K562 (cell line): ENCODE measurements at regions not wholly inside any gene's neighbourhood (a gene's known extent, or its start where the extent isn't known, plus 50 kb on each side); places are given as distances from the start of the nearest gene placed in this dataset.

ENCODE experiments used
- ATAC-seq: fragments of 200-7000 bp; cut with Tn5 transposase; 3 replicates; pipeline ENCODE4 v1.9.1; 2020; ENCODE audit warnings: moderate library complexity
- BruUV-seq: library from RNA; stranded (reverse); fragments of 400-500 nt; replicated peaks from 2 replicates; lab custom pipeline; 2021; lab: Mats Ljungman, UMichigan
- CTCF ChIA-PET: fragments of 300-600 bp; formaldehyde crosslinking; extraction: SDS; loops from one replicate; lab custom pipeline; 2021; ENCODE audit warnings: low intra/inter-chr PET ratio; lab: Yijun Ruan, JAX
- POLR2A ChIA-PET: fragments of 300-600, 350-650 bp; sonication (Branson Sonifier 250); formaldehyde crosslinking; extraction: SDS; loops from one replicate; lab custom pipeline; 2021; ENCODE audit warnings: antibody characterized with exemption, inconsistent platforms; lab: Yijun Ruan, JAX
- DNase-seq, 4 experiments: peaks; one replicate each; pipeline versions ENCODE4 v3.0.0 to v3.0.0-alpha.2; 2011 to 2018; ENCODE audit warnings: low spot score in 3 of 4, mixed read lengths in 3 of 4; ENCODE audit errors: extremely low read depth in 1 of 4
- FAIRE-seq: peaks from 2 replicates; lab custom pipeline; 2011; peaks lifted over from hg19 to GRCh38; lab: Jason Lieb, UNC
- H2AFZ ChIP-seq: 2 replicates; pipeline ENCODE4 v1.6.0; 2011; ENCODE audit warnings: low read depth, low read length, control low read depth, inconsistent platforms
- H3K27ac ChIP-seq: fragments of 200-600 bp; 3 replicates; pipeline ENCODE4 v1.8.0; 2011; ENCODE audit warnings: low read depth, mild to moderate bottlenecking, control low read depth, inconsistent platforms, low read length, moderate library complexity, mixed read lengths; ENCODE audit errors: extremely low read depth
- H3K27me3 ChIP-seq, 2 experiments: fragments of 300-600 bp in 1 of 2; 2 replicates in 1 of 2; 3 replicates in 1 of 2; pipeline versions ENCODE4 v1.6.0 to v1.8.0; 2011; ENCODE audit warnings: inconsistent platforms in 2 of 2, low read length in 2 of 2, mild to moderate bottlenecking in 1 of 2, mixed read lengths in 1 of 2, moderate library complexity in 1 of 2; ENCODE audit not compliant: control insufficient read depth in 2 of 2, insufficient read depth in 2 of 2
- H3K36me3 ChIP-seq: fragments of 300-600 bp; 3 replicates; pipeline ENCODE4 v1.8.0; 2011; ENCODE audit warnings: mild to moderate bottlenecking, low read length, inconsistent platforms; ENCODE audit not compliant: control insufficient read depth, insufficient read depth
- H3K4me1 ChIP-seq, 2 experiments: fragments of 200-600 bp in 1 of 2; replicated peaks in 1 of 2; 2 replicates in 1 of 2; 3 replicates in 1 of 2; pipeline versions ENCODE4 v1.5.1 to v1.8.0; 2011; ENCODE audit warnings: inconsistent platforms in 2 of 2, low read length in 2 of 2, mild to moderate bottlenecking in 1 of 2, mixed read lengths in 1 of 2, moderate library complexity in 1 of 2; ENCODE audit not compliant: control insufficient read depth in 2 of 2, insufficient read depth in 2 of 2
- H3K4me2 ChIP-seq: 2 replicates; pipeline ENCODE4 v1.6.1; 2011; ENCODE audit warnings: low read length, control low read depth, inconsistent platforms, mixed read lengths; ENCODE audit not compliant: insufficient read depth
- H3K4me3 ChIP-seq: fragments of 200-600 bp; sonication (generic), shearing (Covaris generic); 2 replicates; pipeline ENCODE4 v1.5.1; 2016; ENCODE audit warnings: control low read depth, inconsistent platforms
- H3K79me2 ChIP-seq: fragments of 200-600 bp; 3 replicates; pipeline ENCODE4 v1.8.0; 2011; ENCODE audit warnings: low read length, inconsistent platforms; ENCODE audit not compliant: control insufficient read depth, insufficient read depth
- H3K9ac ChIP-seq, 2 experiments: 2 replicates each; pipeline versions ENCODE4 v1.6.0 to v1.6.1; 2011; ENCODE audit warnings: low read depth in 2 of 2, low read length in 2 of 2, control low read depth in 1 of 2, inconsistent platforms in 1 of 2, mild to moderate bottlenecking in 1 of 2, mixed read lengths in 1 of 2; ENCODE audit not compliant: insufficient read depth in 1 of 2
- H3K9me1 ChIP-seq: one replicate; pipeline ENCODE4 v1.6.0; 2011; ENCODE audit warnings: inconsistent platforms, mild to moderate bottlenecking, low read length, moderate library complexity; ENCODE audit not compliant: control insufficient read depth, insufficient read depth
- H3K9me3 ChIP-seq: replicated peaks from 2 replicates; pipeline ENCODE4 v1.5.1; 2011; ENCODE audit warnings: low read depth, low read length, inconsistent platforms; ENCODE audit not compliant: control insufficient read depth, insufficient read depth
- H4K20me1 ChIP-seq: replicated peaks from 2 replicates; pipeline ENCODE4 v1.6.1; 2011; ENCODE audit warnings: low read length, inconsistent platforms, mixed read lengths; ENCODE audit not compliant: control insufficient read depth, insufficient read depth
- CHD1 ChIP-seq: fragments of 200-600 bp; sonication (generic); IDR thresholded peaks from one replicate; pipeline ENCODE4 v1.6.1; 2012; ENCODE audit warnings: mild to moderate bottlenecking, moderate library complexity, low read length, inconsistent platforms
- GTF2E2 ChIP-seq: fragments of 200-800 bp; sonication (Bioruptor generic); IDR thresholded peaks from 2 replicates; pipeline ENCODE4 v1.6.1; 2016; ENCODE audit warnings: missing genetic modification characterization, missing compliant biosample characterization
- HIVEP1 ChIP-seq: fragments of 250-450 bp; sonication (Bioruptor Pico); IDR thresholded peaks from 2 replicates; pipeline ENCODE4 v1.4.0; 2020; ENCODE audit warnings: mild to moderate bottlenecking
- ID3 ChIP-seq, 2 experiments: fragments of 250-450 bp in 1 of 2; fragments of 450-650 bp in 1 of 2; sonication (Bioruptor Pico) in 1 of 2; IDR thresholded peaks; 2 replicates each; pipeline versions ENCODE4 v1.6.1 to v1.8.0; 2016 to 2021; ENCODE audit warnings: mild to moderate bottlenecking in 2 of 2, moderate library complexity in 2 of 2, missing compliant biosample characterization in 1 of 2, missing genetic modification characterization in 1 of 2
- MCM7 ChIP-seq, 2 experiments: fragments of 450-650 bp; IDR thresholded peaks; 2 replicates each; pipeline ENCODE4 v1.6.1; 2016 to 2018
- OTX1 ChIP-seq: fragments of 450-650 bp; formaldehyde crosslinking; IDR thresholded peaks from 2 replicates; pipeline ENCODE4 v1.4.0; 2022; ENCODE audit warnings: mild to moderate bottlenecking
- SMC3 ChIP-seq: conservative IDR thresholded peaks from 2 replicates; pipeline ENCODE4 v1.6.1; 2011; ENCODE audit warnings: low read depth, low read length, improper control_type of control experiment; ENCODE audit not compliant: insufficient read depth
- TEAD4 ChIP-seq, 2 experiments: sonication (generic) in 1 of 2; formaldehyde crosslinking in 1 of 2; IDR thresholded peaks; 2 replicates each; pipeline versions ENCODE4 v1.6.1 to v1.8.0; 2012 to 2022; ENCODE audit warnings: borderline replicate concordance in 1 of 2, inconsistent platforms in 1 of 2, low read length in 1 of 2, mild to moderate bottlenecking in 1 of 2, missing genetic modification reagents in 1 of 2
- ZBTB9 ChIP-seq: fragments of 450-650 bp; formaldehyde crosslinking; IDR thresholded peaks from 2 replicates; pipeline ENCODE4 v1.4.0; 2020; ENCODE audit warnings: mild to moderate bottlenecking, moderate library complexity
- ZFP30 ChIP-seq: fragments of 250-450 bp; sonication (Bioruptor Pico); IDR thresholded peaks from 2 replicates; pipeline ENCODE4 v1.8.0; 2022; ENCODE audit warnings: moderate library complexity, mild to moderate bottlenecking, inconsistent platforms, borderline replicate concordance
- ZNF41 ChIP-seq: fragments of 250-450 bp; sonication (Bioruptor Pico); conservative IDR thresholded peaks from 2 replicates; pipeline ENCODE4 v1.4.0; 2020; ENCODE audit warnings: mild to moderate bottlenecking
- ZNF431 ChIP-seq: sonication (generic); formaldehyde crosslinking; IDR thresholded peaks from 2 replicates; pipeline ENCODE4 v1.8.0; 2022; ENCODE audit warnings: mild to moderate bottlenecking, missing genetic modification reagents
- ZNF668 ChIP-seq: fragments of 250-450 bp; sonication (Bioruptor Pico); IDR thresholded peaks from 2 replicates; pipeline ENCODE4 v1.8.0; 2022; ENCODE audit warnings: mild to moderate bottlenecking, inconsistent platforms
- WGBS: fragments of 100-300 bp; shearing (Covaris generic); methylation state at CpG from one replicate; pipeline ENCODE4 v1.1.6; 2016; ENCODE audit warnings: low coverage, mixed read lengths; ENCODE audit not compliant: insufficient coverage; ENCODE audit errors: missing lambda C conversion rate; 5-methylcytosine and 5-hydroxymethylcytosine counted together
- in situ Hi-C: fragments of 300-500 bp; cut with MboI; formaldehyde crosslinking; loops from 4 replicates; pipeline ENCODE4 v1.15.0; 2018; ENCODE audit warnings: inconsistent platforms, mixed read lengths
- intact Hi-C: fragments of 100-400 bp; cut with micrococcal nuclease; formaldehyde crosslinking; loops from 2 replicates; pipeline ENCODE4 v1.14.2; 2022
- TF ChIP-seq, protein P1 (sequence below), 2 experiments: IDR thresholded peaks in 1 of 2; conservative IDR thresholded peaks in 1 of 2; 2 replicates each; pipeline ENCODE4 v1.6.1; 2016; ENCODE audit warnings: low read depth in 2 of 2, mild to moderate bottlenecking in 1 of 2, missing compliant biosample characterization in 1 of 2, missing genetic modification characterization in 1 of 2, moderate library complexity in 1 of 2
- TF ChIP-seq, protein P2 (sequence below): fragments of 250-450 bp; sonication (Bioruptor Pico); IDR thresholded peaks from 2 replicates; pipeline ENCODE4 v1.5.0; 2021

GRCh38 chr12:43636725-43637463 lies 84.9 kb upstream of the ADAMTS20 start:
- 0% methylated on average over 1 of the region's 1 CpG for WGBS
- CTCF ChIA-PET = interaction anchor here (0.7 kb wide), 1 partner anchor 553 kb away, joined by 3 read pairs; no protein-coding TSS in a partner anchor

More at GRCh38 chr12:43636725-43637463, 84.9 kb upstream of the ADAMTS20 start:
- Histone ChIP-seq H3K36me3 (no peaks in the 10 kb centered on the region), H3K9ac (no peak overlapping the region), H4K20me1 (no peaks in the 10 kb centered on the region), H3K4me1 (no peaks in the 10 kb centered on the region), H3K79me2 (no peaks in the 10 kb centered on the region), H2AFZ (no peak overlapping the region), H3K27me3 (no peaks in the 10 kb centered on the region), H3K9me3 (no peaks in the 10 kb centered on the region), H3K4me2 (no peak overlapping the region), H3K9me1 (no peaks in the 10 kb centered on the region), H3K27ac (no peak overlapping the region), H3K4me3 (no peak overlapping the region)
- FAIRE-seq (no peak), ATAC-seq (no peak), DNase-seq (no peak)
- TF ChIP-seq CHD1 (no peak), TEAD4 (IDR thresholded peaks at IDR 0.05; ENCODE audit: low read length) (no peak), TEAD4 (CRISPR knock-in tag; IDR thresholded peaks at IDR 0.05; ENCODE audit: borderline replicate concordance) (no peak), OTX1 (CRISPR knock-in tag) (no peak), HIVEP1 (no peak), ZNF431 (CRISPR knock-in tag) (no peak), GTF2E2 (tag) (no peak), ZNF41 (CRISPR knock-in tag) (no peak), ZBTB9 (no peak), ID3 (CRISPR knock-in tag; IDR thresholded peaks at IDR 0.05) (no peak), ID3 (tag; IDR thresholded peaks at IDR 0.05) (no peak), ZNF668 (CRISPR knock-in tag) (no peak), SMC3 (no peak), ZFP30 (no peak), MCM7 (IDR thresholded peaks at IDR 0.05) (no peak)
- TF ChIP-seq, protein P1, sequence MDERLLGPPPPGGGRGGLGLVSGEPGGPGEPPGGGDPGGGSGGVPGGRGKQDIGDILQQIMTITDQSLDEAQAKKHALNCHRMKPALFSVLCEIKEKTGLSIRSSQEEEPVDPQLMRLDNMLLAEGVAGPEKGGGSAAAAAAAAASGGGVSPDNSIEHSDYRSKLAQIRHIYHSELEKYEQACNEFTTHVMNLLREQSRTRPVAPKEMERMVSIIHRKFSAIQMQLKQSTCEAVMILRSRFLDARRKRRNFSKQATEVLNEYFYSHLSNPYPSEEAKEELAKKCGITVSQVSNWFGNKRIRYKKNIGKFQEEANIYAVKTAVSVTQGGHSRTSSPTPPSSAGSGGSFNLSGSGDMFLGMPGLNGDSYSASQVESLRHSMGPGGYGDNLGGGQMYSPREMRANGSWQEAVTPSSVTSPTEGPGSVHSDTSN (CRISPR knock-in tag; IDR thresholded peaks at IDR 0.05; ENCODE audit: low read depth) = no peak
- TF ChIP-seq, protein P1 (tag; conservative IDR thresholded peaks at IDR 0.05; ENCODE audit: low read depth) = no peak
- TF ChIP-seq, protein P2, sequence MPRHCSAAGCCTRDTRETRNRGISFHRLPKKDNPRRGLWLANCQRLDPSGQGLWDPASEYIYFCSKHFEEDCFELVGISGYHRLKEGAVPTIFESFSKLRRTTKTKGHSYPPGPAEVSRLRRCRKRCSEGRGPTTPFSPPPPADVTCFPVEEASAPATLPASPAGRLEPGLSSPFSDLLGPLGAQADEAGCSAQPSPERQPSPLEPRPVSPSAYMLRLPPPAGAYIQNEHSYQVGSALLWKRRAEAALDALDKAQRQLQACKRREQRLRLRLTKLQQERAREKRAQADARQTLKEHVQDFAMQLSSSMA = no peak
- POLR2A ChIA-PET = no interaction called here
- in situ Hi-C loops = no loop called here
- intact Hi-C loops = no loop called here
- BruUV-seq = no TSS peak
